SK-N-SH (cell line): ENCODE measurements at regions not wholly inside any gene's neighbourhood (a gene's known extent, or its start where the extent isn't known, plus 50 kb on each side); places are given as distances from the start of the nearest gene placed in this dataset.

ENCODE experiments used
- CTCF ChIA-PET: fragments of 300-600, 350-600 bp; formaldehyde crosslinking; extraction: SDS; loops from one replicate; lab custom pipeline; 2021; lab: Yijun Ruan, JAX
- POLR2A ChIA-PET: fragments of 350-600 bp; sonication (Branson Sonifier 250); formaldehyde crosslinking; extraction: SDS; loops from one replicate; lab custom pipeline; 2020; ENCODE audit warnings: antibody characterized with exemption, inconsistent platforms; lab: Yijun Ruan, JAX
- DNase-seq: peaks from one replicate; pipeline ENCODE4 v3.0.0; 2012
- H2AFZ ChIP-seq: fragments of 200-600 bp; sonication (generic); 2 replicates; pipeline ENCODE4 v1.8.1; 2016; ENCODE audit warnings: antibody characterized with exemption, mild to moderate bottlenecking, low read depth
- H3F3A ChIP-seq: fragments of 200-600 bp; sonication (generic); replicated peaks from 2 replicates; pipeline ENCODE3; 2016; ENCODE audit warnings: antibody characterized with exemption, mild to moderate bottlenecking; ENCODE audit not compliant: insufficient read depth
- H3K27ac ChIP-seq, 2 experiments: fragments of 200-500 bp in 1 of 2; fragments of 200-600 bp in 1 of 2; sonication (Bioruptor generic) in 1 of 2; sonication (generic), shearing (Covaris generic) in 1 of 2; 2 replicates each; pipeline versions ENCODE4 v1.5.1 to v1.6.1; 2014 to 2016; ENCODE audit warnings: low read depth in 2 of 2, inconsistent platforms in 1 of 2, low read length in 1 of 2, mild to moderate bottlenecking in 1 of 2, mixed read lengths in 1 of 2
- H3K27me3 ChIP-seq: fragments of 200-600 bp; sonication (generic), shearing (Covaris generic); 2 replicates; pipeline ENCODE4 v1.6.1; 2016; ENCODE audit warnings: mixed run types; ENCODE audit not compliant: insufficient read depth
- H3K36me3 ChIP-seq, 2 experiments: fragments of 200-500 bp in 1 of 2; fragments of 200-600 bp in 1 of 2; sonication (Bioruptor generic) in 1 of 2; sonication (generic) in 1 of 2; replicated peaks in 1 of 2; 2 replicates each; pipeline versions ENCODE3 to v1.5.1; 2014 to 2016; ENCODE audit warnings: low read length in 1 of 2, mild to moderate bottlenecking in 1 of 2; ENCODE audit not compliant: insufficient read depth in 2 of 2, control insufficient read depth in 1 of 2
- H3K4me1 ChIP-seq, 2 experiments: fragments of 200-500 bp in 1 of 2; fragments of 200-600 bp in 1 of 2; sonication (Bioruptor generic) in 1 of 2; sonication (generic), shearing (Covaris generic) in 1 of 2; 2 replicates each; pipeline versions ENCODE4 v1.5.1 to v1.6.1; 2014 to 2016; ENCODE audit warnings: low read depth in 1 of 2, low read length in 1 of 2, mixed run types in 1 of 2; ENCODE audit not compliant: insufficient read depth in 2 of 2, control insufficient read depth in 1 of 2
- H3K4me2 ChIP-seq: fragments of 200-600 bp; sonication (generic), shearing (Covaris generic); 2 replicates; pipeline ENCODE4 v1.6.1; 2017; ENCODE audit warnings: mixed run types
- H3K4me3 ChIP-seq, 2 experiments: fragments of 200-500 bp in 1 of 2; fragments of 200-600 bp in 1 of 2; sonication (Bioruptor generic) in 1 of 2; sonication (generic), shearing (Covaris generic) in 1 of 2; 2 replicates each; pipeline versions ENCODE4 v1.5.1 to v1.8.1; 2014 to 2016; ENCODE audit warnings: low read depth in 2 of 2, inconsistent platforms in 1 of 2, low read length in 1 of 2, mild to moderate bottlenecking in 1 of 2, mixed read lengths in 1 of 2, moderate library complexity in 1 of 2
- H3K79me2 ChIP-seq: fragments of 200-600 bp; sonication (generic); 2 replicates; pipeline ENCODE4 v1.8.1; 2017; ENCODE audit warnings: mild to moderate bottlenecking; ENCODE audit not compliant: insufficient read depth
- H3K9ac ChIP-seq: fragments of 200-600 bp; sonication (generic); 2 replicates; pipeline ENCODE4 v1.6.1; 2017; ENCODE audit warnings: mixed run types
- H3K9me2 ChIP-seq: fragments of 200-600 bp; sonication (generic); 2 replicates; pipeline ENCODE4 v1.6.1; 2017; ENCODE audit warnings: mixed run types
- H3K9me3 ChIP-seq: fragments of 200-600 bp; sonication (generic); 2 replicates; pipeline ENCODE4 v1.6.1; 2017; ENCODE audit warnings: mixed run types, mild to moderate bottlenecking, moderate library complexity
- H4K20me1 ChIP-seq: fragments of 200-600 bp; sonication (generic); 2 replicates; pipeline ENCODE4 v1.6.1; 2017; ENCODE audit warnings: mild to moderate bottlenecking, mixed run types; ENCODE audit not compliant: insufficient read depth
- CHD2 ChIP-seq: fragments of 150-350 bp; IDR thresholded peaks from 2 replicates; pipeline ENCODE4 v1.6.1; 2018; ENCODE audit warnings: low read length; ENCODE audit not compliant: partially characterized antibody
- ELF1 ChIP-seq: IDR thresholded peaks from 2 replicates; pipeline ENCODE4 v1.4.0; 2012
- EP300 ChIP-seq, 2 experiments: IDR thresholded peaks; 2 replicates each; pipeline versions ENCODE4 v1.4.0 to v1.6.1; 2012; ENCODE audit warnings: borderline replicate concordance in 1 of 2, low read depth in 1 of 2, low read length in 1 of 2
- FOSL2 ChIP-seq: IDR thresholded peaks from 2 replicates; pipeline ENCODE4 v1.4.0; 2012; ENCODE audit warnings: low read depth, mild to moderate bottlenecking, moderate library complexity, borderline replicate concordance
- FOXM1 ChIP-seq: IDR thresholded peaks from 2 replicates; pipeline ENCODE4 v1.4.0; 2012; ENCODE audit warnings: low read depth, mild to moderate bottlenecking
- GABPA ChIP-seq: IDR thresholded peaks from 2 replicates; pipeline ENCODE4 v1.4.0; 2012; ENCODE audit warnings: low read depth, mild to moderate bottlenecking
- GATA2 ChIP-seq: sonication (generic); formaldehyde crosslinking; IDR thresholded peaks from 2 replicates; pipeline ENCODE4 v1.5.0; 2020; ENCODE audit warnings: mild to moderate bottlenecking, missing genetic modification reagents
- JUND ChIP-seq: IDR thresholded peaks from 2 replicates; pipeline ENCODE4 v1.4.0; 2012
- NFIC ChIP-seq: IDR thresholded peaks from 2 replicates; pipeline ENCODE4 v1.4.0; 2012; ENCODE audit warnings: borderline replicate concordance
- POLR2AphosphoS5 ChIP-seq: IDR thresholded peaks from 2 replicates; pipeline ENCODE4 v1.6.1; 2012; ENCODE audit warnings: low read depth, low read length
- SIN3A ChIP-seq: IDR thresholded peaks from 2 replicates; pipeline ENCODE4 v1.6.1; 2012; ENCODE audit warnings: low read depth, mild to moderate bottlenecking, low read length, moderate library complexity, borderline replicate concordance
- SMC3 ChIP-seq: IDR thresholded peaks from 2 replicates; pipeline ENCODE4 v1.6.1; 2012; ENCODE audit warnings: low read depth, low read length, improper control_type of control experiment
- TAF1 ChIP-seq: IDR thresholded peaks from 2 replicates; pipeline ENCODE4 v1.6.1; 2012; ENCODE audit warnings: low read depth, mild to moderate bottlenecking, low read length, moderate library complexity, borderline replicate concordance
- TCF12 ChIP-seq: IDR thresholded peaks from 2 replicates; pipeline ENCODE4 v1.4.0; 2012
- TEAD4 ChIP-seq: IDR thresholded peaks from 2 replicates; pipeline ENCODE4 v1.4.0; 2012; ENCODE audit warnings: mild to moderate bottlenecking, borderline replicate concordance; ENCODE audit not compliant: insufficient read depth
- WGBS: methylation state at CpG from one replicate; pipeline ENCODE4 v1.1.6; 2017; ENCODE audit warnings: low lambda C conversion rate; 5-methylcytosine and 5-hydroxymethylcytosine counted together
- TF ChIP-seq, protein P1 (sequence below): IDR thresholded peaks from 2 replicates; pipeline ENCODE4 v1.4.0; 2012; ENCODE audit warnings: low read depth, borderline replicate concordance
- TF ChIP-seq, protein P2 (sequence below): IDR thresholded peaks from 2 replicates; pipeline ENCODE4 v1.6.1; 2012; ENCODE audit warnings: mild to moderate bottlenecking, low read depth, low read length, moderate library complexity
- TF ChIP-seq, protein P3 (sequence below): IDR thresholded peaks from 2 replicates; pipeline ENCODE4; 2012
- TF ChIP-seq, protein P4 (sequence below): fragments of 150-350 bp; IDR thresholded peaks from 2 replicates; pipeline ENCODE4 v1.6.1; 2017; ENCODE audit warnings: antibody characterized with exemption, low read length, low read depth, borderline replicate concordance

DNA sequence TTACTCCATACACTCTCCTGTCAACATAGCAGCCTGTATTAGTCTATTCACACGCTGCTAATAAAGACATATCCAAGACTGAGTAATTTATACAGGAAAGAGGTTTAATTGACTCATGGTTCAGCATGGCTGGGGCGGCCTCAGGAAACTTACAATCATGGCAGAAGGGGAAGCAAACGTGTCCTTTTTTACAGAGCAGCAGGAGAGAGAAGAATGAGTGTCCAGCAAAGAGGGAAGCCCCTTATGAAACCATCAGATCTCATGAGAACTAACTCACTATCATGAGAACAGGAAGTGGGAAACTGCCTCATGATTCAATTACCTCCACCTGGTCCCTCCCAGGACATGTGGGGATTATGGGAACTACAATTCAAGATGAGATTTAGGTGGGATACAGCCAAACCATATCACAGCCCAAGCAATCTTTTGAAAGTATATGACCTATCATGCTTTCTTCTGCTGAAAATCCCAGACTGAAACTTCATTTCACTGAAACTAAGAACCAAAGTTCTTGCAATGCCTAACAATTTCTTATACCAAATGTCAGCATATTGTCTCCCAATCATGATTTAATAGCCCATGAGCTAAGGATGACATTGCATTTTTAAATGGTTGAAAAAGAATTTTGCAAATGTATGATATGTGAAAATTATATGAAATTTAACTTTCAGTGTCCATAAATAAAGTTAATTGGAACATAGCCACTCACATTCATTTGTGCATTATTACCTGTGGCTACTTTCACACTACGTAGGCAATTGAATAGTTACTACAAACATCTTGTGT lies 686.8 kb upstream of the ZEB2 start:
- Histone ChIP-seq H2AFZ (no peak overlapping the region), H3K79me2 (no peaks in the 10 kb centered on the region), H3K4me3 (no peak overlapping the region), H3K9ac (no peak overlapping the region), H3K27me3 (no peaks in the 10 kb centered on the region), H3K9me3 (no peaks in the 10 kb centered on the region), H3K4me1 (no peaks in the 10 kb centered on the region; a peak in 1 of 4 replicates), H3K27ac (no peak overlapping the region), H3F3A (no peaks in the 10 kb centered on the region), H4K20me1 (no peaks in the 10 kb centered on the region), H3K36me3 (no peaks in the 10 kb centered on the region), H3K9me2 (no peaks in the 10 kb centered on the region), H3K4me2 (no peak overlapping the region)
- TF ChIP-seq, protein P1, sequence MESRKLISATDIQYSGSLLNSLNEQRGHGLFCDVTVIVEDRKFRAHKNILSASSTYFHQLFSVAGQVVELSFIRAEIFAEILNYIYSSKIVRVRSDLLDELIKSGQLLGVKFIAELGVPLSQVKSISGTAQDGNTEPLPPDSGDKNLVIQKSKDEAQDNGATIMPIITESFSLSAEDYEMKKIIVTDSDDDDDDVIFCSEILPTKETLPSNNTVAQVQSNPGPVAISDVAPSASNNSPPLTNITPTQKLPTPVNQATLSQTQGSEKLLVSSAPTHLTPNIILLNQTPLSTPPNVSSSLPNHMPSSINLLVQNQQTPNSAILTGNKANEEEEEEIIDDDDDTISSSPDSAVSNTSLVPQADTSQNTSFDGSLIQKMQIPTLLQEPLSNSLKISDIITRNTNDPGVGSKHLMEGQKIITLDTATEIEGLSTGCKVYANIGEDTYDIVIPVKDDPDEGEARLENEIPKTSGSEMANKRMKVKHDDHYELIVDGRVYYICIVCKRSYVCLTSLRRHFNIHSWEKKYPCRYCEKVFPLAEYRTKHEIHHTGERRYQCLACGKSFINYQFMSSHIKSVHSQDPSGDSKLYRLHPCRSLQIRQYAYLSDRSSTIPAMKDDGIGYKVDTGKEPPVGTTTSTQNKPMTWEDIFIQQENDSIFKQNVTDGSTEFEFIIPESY, result no peak
- TF ChIP-seq FOXM1, result no peak
- no peak for TF ChIP-seq TAF1
- no peak for TF ChIP-seq JUND
- ChIA-PET POLR2A (no interaction called here), CTCF (no interaction called here)
- no peak for DNase-seq
- WGBS, result 82% methylated on average over 4 of the region's 4 CpGs

DNA sequence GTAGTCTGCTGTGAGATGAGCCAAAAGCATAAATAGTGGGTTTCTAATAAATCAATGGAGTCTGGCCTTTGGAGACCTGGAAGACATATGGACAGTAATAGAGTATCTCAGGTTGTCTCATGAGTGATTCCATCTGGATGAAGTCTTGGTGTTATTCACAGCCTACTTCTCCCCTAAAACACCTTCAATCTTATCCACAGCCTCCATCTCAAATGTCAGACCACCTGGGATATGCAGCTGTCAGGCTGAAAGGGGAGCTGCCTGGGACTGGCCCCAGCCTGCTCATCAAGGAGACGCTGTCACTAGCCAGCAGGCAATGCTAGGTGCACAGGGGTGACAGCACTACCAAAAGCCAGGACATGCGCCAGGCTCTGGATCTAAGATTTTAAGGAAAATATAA lies 684.0 kb upstream of the ZEB2 start:
- WGBS, result 100% methylated on average over 1 of the region's 2 CpGs
- CTCF ChIA-PET, result no interaction called here
- no peak overlapping the region for H3K4me3 ChIP-seq
- H3K79me2 ChIP-seq, result no peaks in the 10 kb centered on the region
- no peak overlapping the region for H3K9ac ChIP-seq
- H3K27ac ChIP-seq, result no peak overlapping the region
- no peaks in the 10 kb centered on the region for H3F3A ChIP-seq
- no peaks in the 10 kb centered on the region for H4K20me1 ChIP-seq
- DNase-seq, result no peak
- H3K36me3 ChIP-seq, result no peaks in the 10 kb centered on the region
- H3K27me3 ChIP-seq, result no peaks in the 10 kb centered on the region
- no peak overlapping the region for H3K4me2 ChIP-seq
- H2AFZ ChIP-seq, result no peak overlapping the region
- H3K9me3 ChIP-seq, result no peaks in the 10 kb centered on the region
- no peaks in the 10 kb centered on the region; a peak in 1 of 4 replicates for H3K4me1 ChIP-seq
- H3K9me2 ChIP-seq, result no peaks in the 10 kb centered on the region
- POLR2A ChIA-PET, result no interaction called here
- TF ChIP-seq GABPA, result no peak
- no peak for TF ChIP-seq ELF1
- TF ChIP-seq POLR2AphosphoS5, result no peak
- no peak for TF ChIP-seq FOSL2
- TF ChIP-seq CHD2, result no peak
- TF ChIP-seq SMC3, result no peak
- TF ChIP-seq, protein P2, sequence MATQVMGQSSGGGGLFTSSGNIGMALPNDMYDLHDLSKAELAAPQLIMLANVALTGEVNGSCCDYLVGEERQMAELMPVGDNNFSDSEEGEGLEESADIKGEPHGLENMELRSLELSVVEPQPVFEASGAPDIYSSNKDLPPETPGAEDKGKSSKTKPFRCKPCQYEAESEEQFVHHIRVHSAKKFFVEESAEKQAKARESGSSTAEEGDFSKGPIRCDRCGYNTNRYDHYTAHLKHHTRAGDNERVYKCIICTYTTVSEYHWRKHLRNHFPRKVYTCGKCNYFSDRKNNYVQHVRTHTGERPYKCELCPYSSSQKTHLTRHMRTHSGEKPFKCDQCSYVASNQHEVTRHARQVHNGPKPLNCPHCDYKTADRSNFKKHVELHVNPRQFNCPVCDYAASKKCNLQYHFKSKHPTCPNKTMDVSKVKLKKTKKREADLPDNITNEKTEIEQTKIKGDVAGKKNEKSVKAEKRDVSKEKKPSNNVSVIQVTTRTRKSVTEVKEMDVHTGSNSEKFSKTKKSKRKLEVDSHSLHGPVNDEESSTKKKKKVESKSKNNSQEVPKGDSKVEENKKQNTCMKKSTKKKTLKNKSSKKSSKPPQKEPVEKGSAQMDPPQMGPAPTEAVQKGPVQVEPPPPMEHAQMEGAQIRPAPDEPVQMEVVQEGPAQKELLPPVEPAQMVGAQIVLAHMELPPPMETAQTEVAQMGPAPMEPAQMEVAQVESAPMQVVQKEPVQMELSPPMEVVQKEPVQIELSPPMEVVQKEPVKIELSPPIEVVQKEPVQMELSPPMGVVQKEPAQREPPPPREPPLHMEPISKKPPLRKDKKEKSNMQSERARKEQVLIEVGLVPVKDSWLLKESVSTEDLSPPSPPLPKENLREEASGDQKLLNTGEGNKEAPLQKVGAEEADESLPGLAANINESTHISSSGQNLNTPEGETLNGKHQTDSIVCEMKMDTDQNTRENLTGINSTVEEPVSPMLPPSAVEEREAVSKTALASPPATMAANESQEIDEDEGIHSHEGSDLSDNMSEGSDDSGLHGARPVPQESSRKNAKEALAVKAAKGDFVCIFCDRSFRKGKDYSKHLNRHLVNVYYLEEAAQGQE, result no peak
- TF ChIP-seq NFIC, result no peak
- no peak for TF ChIP-seq TEAD4
- TF ChIP-seq, protein P3, sequence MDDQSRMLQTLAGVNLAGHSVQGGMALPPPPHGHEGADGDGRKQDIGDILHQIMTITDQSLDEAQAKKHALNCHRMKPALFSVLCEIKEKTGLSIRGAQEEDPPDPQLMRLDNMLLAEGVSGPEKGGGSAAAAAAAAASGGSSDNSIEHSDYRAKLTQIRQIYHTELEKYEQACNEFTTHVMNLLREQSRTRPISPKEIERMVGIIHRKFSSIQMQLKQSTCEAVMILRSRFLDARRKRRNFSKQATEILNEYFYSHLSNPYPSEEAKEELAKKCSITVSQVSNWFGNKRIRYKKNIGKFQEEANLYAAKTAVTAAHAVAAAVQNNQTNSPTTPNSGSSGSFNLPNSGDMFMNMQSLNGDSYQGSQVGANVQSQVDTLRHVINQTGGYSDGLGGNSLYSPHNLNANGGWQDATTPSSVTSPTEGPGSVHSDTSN, result no peak
- no peak for TF ChIP-seq GATA2 (CRISPR knock-in tag)
- TF ChIP-seq SIN3A, result no peak
- no peak for TF ChIP-seq TCF12
- TF ChIP-seq, protein P4, sequence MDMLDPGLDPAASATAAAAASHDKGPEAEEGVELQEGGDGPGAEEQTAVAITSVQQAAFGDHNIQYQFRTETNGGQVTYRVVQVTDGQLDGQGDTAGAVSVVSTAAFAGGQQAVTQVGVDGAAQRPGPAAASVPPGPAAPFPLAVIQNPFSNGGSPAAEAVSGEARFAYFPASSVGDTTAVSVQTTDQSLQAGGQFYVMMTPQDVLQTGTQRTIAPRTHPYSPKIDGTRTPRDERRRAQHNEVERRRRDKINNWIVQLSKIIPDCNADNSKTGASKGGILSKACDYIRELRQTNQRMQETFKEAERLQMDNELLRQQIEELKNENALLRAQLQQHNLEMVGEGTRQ, result no peak
- no peak for TF ChIP-seq EP300 (IDR thresholded peaks at IDR 0.05; ENCODE audit: borderline replicate concordance in 1 of 2, low read depth in 1 of 2, low read length in 1 of 2)
